ENCODE measurements at regions not wholly inside any gene's neighbourhood (a gene's known extent, or its start where the extent isn't known, plus 50 kb on each side); places are given as distances from the start of the nearest gene placed in this dataset.

DNA sequence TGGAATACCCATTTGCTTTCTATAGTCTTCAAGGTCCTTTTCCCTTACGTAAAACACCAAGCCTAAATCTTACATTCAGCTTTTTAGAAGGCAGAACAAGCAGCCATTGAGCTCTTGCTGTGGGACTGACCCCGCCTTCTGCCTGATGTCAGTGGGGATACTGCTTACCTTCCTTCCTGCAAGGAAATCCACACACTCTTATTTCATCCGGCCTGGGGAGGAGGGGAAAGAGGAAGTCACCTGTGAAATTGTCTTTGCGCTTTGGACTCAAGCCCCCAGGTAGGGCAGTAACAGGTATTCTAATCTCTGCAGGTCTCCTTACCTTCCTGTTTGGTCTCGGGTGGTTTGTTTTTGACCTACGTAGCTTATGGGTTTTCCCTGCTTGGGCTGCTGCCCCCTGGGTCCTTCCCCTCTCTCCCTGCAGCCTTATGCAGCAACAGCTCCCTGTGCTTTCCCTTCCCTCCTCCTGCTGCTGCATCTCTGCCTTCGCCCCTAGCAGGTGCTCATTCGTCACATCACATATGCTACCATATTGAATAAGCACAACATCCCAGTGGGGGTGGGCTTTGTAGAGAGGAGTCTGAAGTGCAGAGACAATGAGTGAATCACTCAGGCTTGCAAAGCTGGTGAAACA, 402.5 kb upstream of the TRIB2 start:
- TF ChIP-seq, protein P1, sequence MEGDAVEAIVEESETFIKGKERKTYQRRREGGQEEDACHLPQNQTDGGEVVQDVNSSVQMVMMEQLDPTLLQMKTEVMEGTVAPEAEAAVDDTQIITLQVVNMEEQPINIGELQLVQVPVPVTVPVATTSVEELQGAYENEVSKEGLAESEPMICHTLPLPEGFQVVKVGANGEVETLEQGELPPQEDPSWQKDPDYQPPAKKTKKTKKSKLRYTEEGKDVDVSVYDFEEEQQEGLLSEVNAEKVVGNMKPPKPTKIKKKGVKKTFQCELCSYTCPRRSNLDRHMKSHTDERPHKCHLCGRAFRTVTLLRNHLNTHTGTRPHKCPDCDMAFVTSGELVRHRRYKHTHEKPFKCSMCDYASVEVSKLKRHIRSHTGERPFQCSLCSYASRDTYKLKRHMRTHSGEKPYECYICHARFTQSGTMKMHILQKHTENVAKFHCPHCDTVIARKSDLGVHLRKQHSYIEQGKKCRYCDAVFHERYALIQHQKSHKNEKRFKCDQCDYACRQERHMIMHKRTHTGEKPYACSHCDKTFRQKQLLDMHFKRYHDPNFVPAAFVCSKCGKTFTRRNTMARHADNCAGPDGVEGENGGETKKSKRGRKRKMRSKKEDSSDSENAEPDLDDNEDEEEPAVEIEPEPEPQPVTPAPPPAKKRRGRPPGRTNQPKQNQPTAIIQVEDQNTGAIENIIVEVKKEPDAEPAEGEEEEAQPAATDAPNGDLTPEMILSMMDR (IDR thresholded peaks at IDR 0.05; ENCODE audit: extremely low read depth in 1 of 2, insufficient read depth in 1 of 2, low read depth in 1 of 2, low read length in 2 of 2) = no peak
- no peak for TF ChIP-seq POLR2AphosphoS5 (IDR thresholded peaks at IDR 0.05; ENCODE audit: insufficient read depth, low read depth, low read length)
- no peak for TF ChIP-seq POLR2A (IDR thresholded peaks at IDR 0.05; ENCODE audit: low read depth, low read length)
- TF ChIP-seq EZH2 (IDR thresholded peaks at IDR 0.05; ENCODE audit: borderline replicate concordance, low read depth, low read length, severe bottlenecking) = no peak
- no peak for TF ChIP-seq MYC (IDR thresholded peaks at IDR 0.05; ENCODE audit: low read depth, low read length)
- TF ChIP-seq, protein P2, sequence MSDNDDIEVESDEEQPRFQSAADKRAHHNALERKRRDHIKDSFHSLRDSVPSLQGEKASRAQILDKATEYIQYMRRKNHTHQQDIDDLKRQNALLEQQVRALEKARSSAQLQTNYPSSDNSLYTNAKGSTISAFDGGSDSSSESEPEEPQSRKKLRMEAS (IDR thresholded peaks at IDR 0.05; ENCODE audit: insufficient read depth, insufficient read length) = no peak

All from endothelial cell of umbilical vein (primary cell).